Loucy (cell line): ENCODE measurements at regions not wholly inside any gene's neighbourhood (a gene's known extent, or its start where the extent isn't known, plus 50 kb on each side); places are given as distances from the start of the nearest gene placed in this dataset.

Experiments used
- H2AFZ ChIP-seq: fragments of 200-600 bp; sonication (generic); 2 replicates; pipeline ENCODE4 v1.6.0; 2016; ENCODE audit warnings: antibody characterized with exemption, mild to moderate bottlenecking, low read length, moderate library complexity
- H3F3A ChIP-seq: fragments of 200-600 bp; 2 replicates; pipeline ENCODE4 v1.6.0; 2016; ENCODE audit warnings: antibody characterized with exemption, low read depth, mild to moderate bottlenecking
- H3K27me3 ChIP-seq: fragments of 200-600 bp; sonication (generic); 2 replicates; pipeline ENCODE4 v1.6.1; 2014; ENCODE audit warnings: low read length, mild to moderate bottlenecking; ENCODE audit not compliant: insufficient read depth, poor library complexity, severe bottlenecking
- H3K36me3 ChIP-seq: fragments of 200-600 bp; sonication (generic); 2 replicates; pipeline ENCODE4 v1.6.1; 2016; ENCODE audit warnings: low read length; ENCODE audit not compliant: insufficient read depth
- H3K4me1 ChIP-seq: fragments of 200-600 bp; sonication (generic); 2 replicates; pipeline ENCODE4 v1.5.1; 2014; ENCODE audit warnings: low read length, mild to moderate bottlenecking; ENCODE audit not compliant: insufficient read depth, poor library complexity, severe bottlenecking
- H3K4me2 ChIP-seq: fragments of 200-600 bp; sonication (generic); 2 replicates; pipeline ENCODE4 v1.6.0; 2014; ENCODE audit warnings: antibody characterized with exemption, low read length, low read depth, mild to moderate bottlenecking; ENCODE audit not compliant: poor library complexity, severe bottlenecking
- H3K4me3 ChIP-seq: fragments of 200-600 bp; sonication (generic); 2 replicates; pipeline ENCODE4 v1.5.1; 2014; ENCODE audit warnings: low read length, mild to moderate bottlenecking, mixed read lengths; ENCODE audit not compliant: poor library complexity, severe bottlenecking
- H3K79me2 ChIP-seq: fragments of 200-600 bp; sonication (generic); 2 replicates; pipeline ENCODE4 v1.6.1; 2014; ENCODE audit warnings: low read length; ENCODE audit not compliant: insufficient read depth
- H3K9ac ChIP-seq: fragments of 200-600 bp; sonication (generic); 2 replicates; pipeline ENCODE4 v1.6.0; 2014; ENCODE audit warnings: mild to moderate bottlenecking, low read depth, low read length, moderate library complexity; ENCODE audit not compliant: poor library complexity, severe bottlenecking
- H3K9me2 ChIP-seq: fragments of 200-600 bp; sonication (generic); replicated peaks from 2 replicates; pipeline ENCODE4 v1.6.1; 2016; ENCODE audit warnings: low read depth, low read length, mixed read lengths
- H3K9me3 ChIP-seq: fragments of 200-600 bp; sonication (generic); 2 replicates; pipeline ENCODE4 v1.6.1; 2014; ENCODE audit warnings: mild to moderate bottlenecking, antibody characterized with exemption, low read length, low read depth; ENCODE audit not compliant: insufficient read depth
- H4K20me1 ChIP-seq: fragments of 200-600 bp; sonication (generic); 2 replicates; pipeline ENCODE4 v1.6.0; 2014; ENCODE audit warnings: antibody characterized with exemption, low read length, mild to moderate bottlenecking; ENCODE audit not compliant: insufficient read depth, poor library complexity, severe bottlenecking
- EZH2phosphoT487 ChIP-seq: fragments of 200-600 bp; IDR thresholded peaks from 2 replicates; pipeline ENCODE4 v1.6.1; 2018; ENCODE audit warnings: antibody characterized with exemption, mild to moderate bottlenecking, moderate library complexity, borderline replicate concordance
- TF ChIP-seq, protein P1 (sequence below): fragments of 200-600 bp; sonication (generic); conservative IDR thresholded peaks from 2 replicates; pipeline ENCODE4 v1.5.1; 2014; ENCODE audit warnings: mild to moderate bottlenecking, antibody characterized with exemption, low read length

DNA sequence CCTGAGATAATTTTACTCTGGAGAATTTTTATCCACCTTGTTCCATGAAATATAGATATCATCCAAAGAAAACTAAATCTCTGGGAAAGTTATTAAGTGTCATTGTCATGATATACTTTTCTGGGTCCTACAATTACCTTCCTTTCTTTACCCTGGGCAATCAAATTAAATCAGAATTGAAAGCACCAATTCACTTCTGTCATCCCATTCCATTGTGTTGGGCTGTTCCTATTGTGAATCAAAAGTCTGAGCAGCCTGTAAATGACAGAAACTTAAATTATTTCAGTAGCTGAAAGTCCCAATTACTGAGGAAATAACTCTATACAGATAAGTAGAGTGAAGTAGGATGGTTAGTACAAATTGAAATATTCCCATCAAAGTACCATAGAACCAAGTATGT lies 1284.2 kb downstream of the EFNB2 start:
- Histone ChIP-seq H2AFZ (no peak overlapping the region), H3K9me3 (no peaks in the 10 kb centered on the region), H3K9ac (no peak overlapping the region), H3K36me3 (no peaks in the 10 kb centered on the region), H3F3A (no peaks in the 10 kb centered on the region), H3K9me2 (no peaks in the 10 kb centered on the region), H3K4me2 (no peak overlapping the region), H3K27me3 (no peaks in the 10 kb centered on the region), H3K4me3 (no peak overlapping the region), H3K4me1 (no peaks in the 10 kb centered on the region), H4K20me1 (no peaks in the 10 kb centered on the region), H3K79me2 (no peaks in the 10 kb centered on the region)
- TF ChIP-seq, protein P1, sequence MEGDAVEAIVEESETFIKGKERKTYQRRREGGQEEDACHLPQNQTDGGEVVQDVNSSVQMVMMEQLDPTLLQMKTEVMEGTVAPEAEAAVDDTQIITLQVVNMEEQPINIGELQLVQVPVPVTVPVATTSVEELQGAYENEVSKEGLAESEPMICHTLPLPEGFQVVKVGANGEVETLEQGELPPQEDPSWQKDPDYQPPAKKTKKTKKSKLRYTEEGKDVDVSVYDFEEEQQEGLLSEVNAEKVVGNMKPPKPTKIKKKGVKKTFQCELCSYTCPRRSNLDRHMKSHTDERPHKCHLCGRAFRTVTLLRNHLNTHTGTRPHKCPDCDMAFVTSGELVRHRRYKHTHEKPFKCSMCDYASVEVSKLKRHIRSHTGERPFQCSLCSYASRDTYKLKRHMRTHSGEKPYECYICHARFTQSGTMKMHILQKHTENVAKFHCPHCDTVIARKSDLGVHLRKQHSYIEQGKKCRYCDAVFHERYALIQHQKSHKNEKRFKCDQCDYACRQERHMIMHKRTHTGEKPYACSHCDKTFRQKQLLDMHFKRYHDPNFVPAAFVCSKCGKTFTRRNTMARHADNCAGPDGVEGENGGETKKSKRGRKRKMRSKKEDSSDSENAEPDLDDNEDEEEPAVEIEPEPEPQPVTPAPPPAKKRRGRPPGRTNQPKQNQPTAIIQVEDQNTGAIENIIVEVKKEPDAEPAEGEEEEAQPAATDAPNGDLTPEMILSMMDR: no peak
- no peak for TF ChIP-seq EZH2phosphoT487

DNA sequence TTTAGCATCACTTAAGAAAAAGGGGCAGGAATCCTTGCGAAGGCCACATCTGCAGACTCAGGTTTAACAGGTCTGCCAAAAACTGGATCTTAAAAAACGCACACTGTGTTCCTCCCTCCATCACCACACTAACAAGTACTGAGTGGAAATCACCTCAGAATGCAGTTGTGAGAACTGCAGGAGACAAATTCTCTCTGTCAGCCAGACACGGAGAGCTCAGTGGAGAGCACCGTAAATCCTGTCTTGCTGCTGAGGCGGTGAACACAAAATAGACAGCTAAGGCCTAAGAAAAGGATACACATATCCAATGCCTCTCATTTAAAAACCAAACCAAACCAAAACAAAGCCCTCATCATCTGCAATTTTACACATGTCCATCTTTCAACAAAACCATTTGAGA lies 1287.6 kb downstream of the EFNB2 start:
- TF ChIP-seq, protein P1: no peak
- no peak for TF ChIP-seq EZH2phosphoT487
- Histone ChIP-seq H3K4me3 (no peak overlapping the region), H3K27me3 (no peaks in the 10 kb centered on the region), H3K4me2 (no peak overlapping the region), H3K9me3 (no peaks in the 10 kb centered on the region), H3K36me3 (no peaks in the 10 kb centered on the region), H3K9me2 (no peaks in the 10 kb centered on the region), H4K20me1 (no peaks in the 10 kb centered on the region), H3F3A (no peaks in the 10 kb centered on the region), H3K4me1 (no peaks in the 10 kb centered on the region), H2AFZ (no peak overlapping the region; the same call in 1 of the 2 replicates), H3K79me2 (no peaks in the 10 kb centered on the region), H3K9ac (no peak overlapping the region)

DNA sequence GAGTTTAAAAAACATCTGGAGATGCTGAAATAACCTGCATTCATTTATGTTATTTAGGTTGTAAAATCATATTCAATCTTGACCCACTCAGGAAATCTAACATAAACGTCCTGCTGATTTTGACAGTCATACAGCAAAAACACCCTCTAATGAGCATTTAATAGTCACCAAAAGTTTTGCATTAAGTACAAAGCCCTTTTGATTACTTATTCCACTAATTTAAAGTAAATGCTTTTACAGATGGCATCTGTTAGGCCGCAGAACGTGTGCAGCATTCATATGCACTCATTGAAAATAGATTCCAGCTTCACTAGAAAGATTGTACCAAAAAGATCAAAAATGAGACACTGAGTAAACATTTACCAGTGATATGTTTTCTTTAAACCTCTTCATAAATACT lies 1295.1 kb downstream of the EFNB2 start:
- Histone ChIP-seq H3K4me1 (no peaks in the 10 kb centered on the region), H2AFZ (no peak overlapping the region), H3K9ac (no peak overlapping the region), H3K36me3 (no peaks in the 10 kb centered on the region), H3F3A (no peaks in the 10 kb centered on the region), H3K27me3 (no peaks in the 10 kb centered on the region), H3K9me2 (no peaks in the 10 kb centered on the region), H3K4me3 (no peak overlapping the region), H3K79me2 (no peaks in the 10 kb centered on the region), H3K4me2 (no peak overlapping the region), H4K20me1 (no peaks in the 10 kb centered on the region), H3K9me3 (no peaks in the 10 kb centered on the region)
- no peak for TF ChIP-seq EZH2phosphoT487
- TF ChIP-seq, protein P1: no peak
